Liver (tissue), 8 donors: ENCODE measurements at regions not wholly inside any gene's neighbourhood (a gene's known extent, or its start where the extent isn't known, plus 50 kb on each side); places are given as distances from the start of the nearest gene placed in this dataset.

Source experiments
- DNase-seq: peaks from one replicate; pipeline ENCODE4 v3.0.0-alpha.2; 2017; ENCODE audit warnings: low spot score
- H3K27ac ChIP-seq, 2 donors: one replicate each; pipeline ENCODE4 v1.7.0; 2013; ENCODE audit warnings: inconsistent platforms in 2 of 2, low read length in 2 of 2, control low read depth in 1 of 2, low read depth in 1 of 2, mild to moderate bottlenecking in 1 of 2
- H3K27me3 ChIP-seq, 4 donors: one replicate each; pipeline versions ENCODE4 v1.6.1 to v1.7.0; 2013; ENCODE audit warnings: low read length in 3 of 4, inconsistent platforms in 1 of 4, mild to moderate bottlenecking in 1 of 4, moderate library complexity in 1 of 4; ENCODE audit not compliant: control insufficient read depth in 4 of 4, insufficient read depth in 4 of 4
- H3K36me3 ChIP-seq, 4 donors: one replicate each; pipeline versions ENCODE4 v1.6.1 to v1.7.0; 2013; ENCODE audit warnings: low read length in 3 of 4, mild to moderate bottlenecking in 3 of 4, low read depth in 1 of 4, moderate library complexity in 1 of 4; ENCODE audit not compliant: control insufficient read depth in 4 of 4, insufficient read depth in 3 of 4
- H3K4me1 ChIP-seq, 4 donors: one replicate each; pipeline versions ENCODE4 v1.6.1 to v1.7.0; 2013; ENCODE audit warnings: low read length in 3 of 4, mild to moderate bottlenecking in 3 of 4, moderate library complexity in 1 of 4; ENCODE audit not compliant: control insufficient read depth in 4 of 4, insufficient read depth in 4 of 4
- H3K4me3 ChIP-seq, 3 donors: one replicate each; pipeline versions ENCODE4 v1.6.1 to v1.7.0; 2013; ENCODE audit warnings: low read length in 3 of 3, control low read depth in 1 of 3, low read depth in 1 of 3, mild to moderate bottlenecking in 1 of 3
- H3K9ac ChIP-seq, 2 donors: one replicate each; pipeline ENCODE4 v1.7.0; 2013; ENCODE audit warnings: low read length in 2 of 2, mild to moderate bottlenecking in 2 of 2, moderate library complexity in 2 of 2, control low read depth in 1 of 2, low read depth in 1 of 2
- H3K9me3 ChIP-seq, 4 donors: one replicate each; pipeline versions ENCODE4 v1.6.1 to v1.7.0; 2013; ENCODE audit warnings: low read length in 3 of 4; ENCODE audit not compliant: control insufficient read depth in 4 of 4
- ATF3 ChIP-seq: IDR thresholded peaks from 2 replicates; pipeline ENCODE4 v1.6.1; 2016; ENCODE audit warnings: antibody characterized with exemption
- CTCF ChIP-seq: fragments of 150-350 bp; IDR thresholded peaks from 2 replicates; pipeline ENCODE4 v1.5.1; 2017; ENCODE audit warnings: improper control_type of control experiment, low read depth, low read length; ENCODE audit not compliant: missing input control
- EGR1 ChIP-seq, 2 donors: IDR thresholded peaks; 2 replicates each; pipeline ENCODE4 v1.6.1; 2016 to 2018; ENCODE audit warnings: antibody characterized with exemption in 2 of 2, low read depth in 2 of 2
- FOXA2 ChIP-seq: IDR thresholded peaks from 2 replicates; pipeline ENCODE4 v1.6.1; 2016; ENCODE audit warnings: antibody characterized with exemption
- HNF4A ChIP-seq, 2 donors: conservative IDR thresholded peaks; 2 replicates each; pipeline ENCODE4 v1.6.1; 2016; ENCODE audit warnings: antibody characterized with exemption in 2 of 2, mild to moderate bottlenecking in 2 of 2
- JUND ChIP-seq, 2 donors: IDR thresholded peaks; 2 replicates each; pipeline ENCODE4 v1.6.1; 2016; ENCODE audit warnings: antibody characterized with exemption in 2 of 2
- REST ChIP-seq: IDR thresholded peaks from 2 replicates; pipeline ENCODE4 v1.6.1; 2016; ENCODE audit warnings: antibody characterized with exemption, mild to moderate bottlenecking
- RXRA ChIP-seq, 2 donors: IDR thresholded peaks; 2 replicates each; pipeline ENCODE4 v1.6.1; 2017 to 2018; ENCODE audit warnings: antibody characterized with exemption in 2 of 2, mild to moderate bottlenecking in 1 of 2
- YY1 ChIP-seq: IDR thresholded peaks from 2 replicates; pipeline ENCODE4 v1.6.1; 2016; ENCODE audit warnings: antibody characterized with exemption, mild to moderate bottlenecking
- WGBS: extraction: QIAGEN DNeasy Blood & Tissue Kit; methylation state at CpG from one replicate; pipeline ENCODE4 v1.1.7; 2013; 5-methylcytosine and 5-hydroxymethylcytosine counted together
- TF ChIP-seq, protein P1 (sequence below): IDR thresholded peaks from 2 replicates; pipeline ENCODE4 v1.6.1; 2016; ENCODE audit warnings: antibody characterized with exemption
- TF ChIP-seq, protein P2 (sequence below): IDR thresholded peaks from 2 replicates; pipeline ENCODE4 v1.6.1; 2016; ENCODE audit warnings: antibody characterized with exemption
- donor health status: healthy.
- donor health status: healthy.
- donor health status: healthy.
- donor health status: healthy.
- donor health status: healthy.

DNA sequence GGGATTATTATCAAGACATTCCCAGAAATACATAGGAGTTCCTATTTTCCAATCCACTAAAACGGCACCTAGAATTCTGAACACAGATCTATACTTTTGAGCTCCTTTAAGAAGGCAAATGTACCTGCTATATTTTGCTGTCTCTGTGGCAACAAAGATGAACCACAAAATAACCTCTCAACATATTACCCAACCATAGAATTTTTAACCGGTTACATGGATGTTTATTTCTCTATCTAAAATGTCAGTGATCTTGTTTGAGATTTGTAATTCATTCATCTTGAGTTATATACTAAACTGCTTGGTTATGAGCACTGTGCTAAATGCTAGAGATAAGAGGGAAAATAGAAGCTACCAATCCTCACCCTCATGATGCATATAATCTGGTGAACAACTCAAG, 117.5 kb upstream of the HMGCLL1 start:
- H3K27ac ChIP-seq, result no peak overlapping the region
- no peak overlapping the region for H3K4me3 ChIP-seq
- peaks cover 0 to 3% (median 0%) of the 10 kb centered on the region in 4 donors for H3K27me3 ChIP-seq
- no peaks in the 10 kb centered on the region for H3K9me3 ChIP-seq
- no peaks in the 10 kb centered on the region for H3K4me1 ChIP-seq
- TF ChIP-seq EGR1 (IDR thresholded peaks at IDR 0.05; ENCODE audit: low read depth in 2 of 2), result no peak
- no peak for TF ChIP-seq JUND (IDR thresholded peaks at IDR 0.05)
- TF ChIP-seq CTCF, result no peak
- TF ChIP-seq, protein P1, sequence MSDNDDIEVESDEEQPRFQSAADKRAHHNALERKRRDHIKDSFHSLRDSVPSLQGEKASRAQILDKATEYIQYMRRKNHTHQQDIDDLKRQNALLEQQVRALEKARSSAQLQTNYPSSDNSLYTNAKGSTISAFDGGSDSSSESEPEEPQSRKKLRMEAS, result no peak
- TF ChIP-seq RXRA (IDR thresholded peaks at IDR 0.05), result no peak
- TF ChIP-seq, protein P2, sequence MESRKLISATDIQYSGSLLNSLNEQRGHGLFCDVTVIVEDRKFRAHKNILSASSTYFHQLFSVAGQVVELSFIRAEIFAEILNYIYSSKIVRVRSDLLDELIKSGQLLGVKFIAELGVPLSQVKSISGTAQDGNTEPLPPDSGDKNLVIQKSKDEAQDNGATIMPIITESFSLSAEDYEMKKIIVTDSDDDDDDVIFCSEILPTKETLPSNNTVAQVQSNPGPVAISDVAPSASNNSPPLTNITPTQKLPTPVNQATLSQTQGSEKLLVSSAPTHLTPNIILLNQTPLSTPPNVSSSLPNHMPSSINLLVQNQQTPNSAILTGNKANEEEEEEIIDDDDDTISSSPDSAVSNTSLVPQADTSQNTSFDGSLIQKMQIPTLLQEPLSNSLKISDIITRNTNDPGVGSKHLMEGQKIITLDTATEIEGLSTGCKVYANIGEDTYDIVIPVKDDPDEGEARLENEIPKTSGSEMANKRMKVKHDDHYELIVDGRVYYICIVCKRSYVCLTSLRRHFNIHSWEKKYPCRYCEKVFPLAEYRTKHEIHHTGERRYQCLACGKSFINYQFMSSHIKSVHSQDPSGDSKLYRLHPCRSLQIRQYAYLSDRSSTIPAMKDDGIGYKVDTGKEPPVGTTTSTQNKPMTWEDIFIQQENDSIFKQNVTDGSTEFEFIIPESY, result no peak
- TF ChIP-seq HNF4A (conservative IDR thresholded peaks at IDR 0.05), result no peak
- TF ChIP-seq REST, result no peak
- no peak for TF ChIP-seq FOXA2
- DNase-seq, result no peak
- H3K36me3 ChIP-seq, result no peaks in the 10 kb centered on the region
- WGBS, result 88% methylated on average over 2 of the region's 2 CpGs
- no peak overlapping the region for H3K9ac ChIP-seq

DNA sequence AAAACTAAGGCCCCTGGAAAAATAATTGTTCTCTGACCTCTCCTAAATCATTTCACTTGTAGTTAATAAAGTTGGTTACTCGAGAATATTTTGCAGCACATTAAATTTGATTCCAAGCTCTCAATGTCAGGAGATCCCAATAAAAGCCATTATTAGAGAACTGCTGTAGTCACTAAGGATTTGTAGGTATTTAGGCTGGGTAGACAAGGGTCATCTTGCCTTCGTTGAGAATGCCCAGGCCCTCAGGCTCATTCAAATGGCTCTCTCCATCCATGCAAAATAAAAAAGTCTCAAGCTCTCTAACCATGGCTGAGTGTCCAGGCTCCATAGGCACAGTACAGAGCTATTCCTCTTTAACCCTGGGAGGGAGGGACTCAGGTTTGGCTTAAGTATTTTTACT, 117.0 kb upstream of the HMGCLL1 start:
- no peak overlapping the region for H3K9ac ChIP-seq
- 58% methylated on average over 2 of the region's 2 CpGs for WGBS
- H3K9me3 ChIP-seq, result no peaks in the 10 kb centered on the region
- no peaks in the 10 kb centered on the region for H3K4me1 ChIP-seq
- no peak overlapping the region for H3K4me3 ChIP-seq
- peaks cover 0 to 3% (median 0%) of the 10 kb centered on the region in 4 donors for H3K27me3 ChIP-seq
- no peak overlapping the region for H3K27ac ChIP-seq
- DNase-seq, result no peak
- TF ChIP-seq JUND (IDR thresholded peaks at IDR 0.05), result no peak
- no peak for TF ChIP-seq FOXA2
- TF ChIP-seq ATF3, result no peak
- TF ChIP-seq, protein P2, result no peak
- no peak for TF ChIP-seq YY1
- no peak for TF ChIP-seq HNF4A (conservative IDR thresholded peaks at IDR 0.05)
- no peaks in the 10 kb centered on the region for H3K36me3 ChIP-seq
